NCI-H2196 treated with DMSO at 0.1 percent for 48 hours (cell line): ENCODE measurements at regions not wholly inside any gene's neighbourhood (a gene's known extent, or its start where the extent isn't known, plus 50 kb on each side); places are given as distances from the start of the nearest gene placed in this dataset.

ENCODE experiments used
- DNase-seq: peaks from one replicate; lab custom pipeline; 2025; ENCODE audit not compliant: unreplicated experiment; lab: John Stamatoyannopoulos, UW

- no peak for DNase-seq
Observed at GRCh38 chr3:82311901-82312300, 550.5 kb upstream of the GBE1 start.

- no peak for DNase-seq
Observed at GRCh38 chr3:82308755-82309154, 547.3 kb upstream of the GBE1 start.

- DNase-seq = no peak
Observed at GRCh38 chr3:82306189-82306588, 544.7 kb upstream of the GBE1 start.

GRCh38 chr3:82294609-82295008 is 533.2 kb upstream of the GBE1 start:
- no peak for DNase-seq

GRCh38 chr3:82293867-82294266 is 532.4 kb upstream of the GBE1 start:
- DNase-seq = no peak

GRCh38 chr3:82293435-82293834 is 532.0 kb upstream of the GBE1 start:
- no peak for DNase-seq

- DNase-seq = no peak
Observed at GRCh38 chr3:82287562-82287961, 526.1 kb upstream of the GBE1 start.

- DNase-seq = no peak
Observed at GRCh38 chr3:82281205-82281604, 519.8 kb upstream of the GBE1 start.

- no peak for DNase-seq
Observed at GRCh38 chr3:82276992-82277391, 515.5 kb upstream of the GBE1 start.

- no peak for DNase-seq
Observed at GRCh38 chr3:82274897-82275296, 513.5 kb upstream of the GBE1 start.

- DNase-seq = no peak
Observed at GRCh38 chr3:82265747-82266146, 504.3 kb upstream of the GBE1 start.

GRCh38 chr3:82262193-82262592 is 500.7 kb upstream of the GBE1 start:
- DNase-seq = no peak

GRCh38 chr3:82261637-82262036 is 500.2 kb upstream of the GBE1 start:
- no peak for DNase-seq

- no peak for DNase-seq
Observed at GRCh38 chr3:82261013-82261412, 499.6 kb upstream of the GBE1 start.

GRCh38 chr3:82259994-82260393 is 498.5 kb upstream of the GBE1 start:
- no peak for DNase-seq

- DNase-seq = no peak
Observed at GRCh38 chr3:82240322-82240721, 478.9 kb upstream of the GBE1 start.

- DNase-seq = no peak
Observed at GRCh38 chr3:82236257-82236656, 474.8 kb upstream of the GBE1 start.

- DNase-seq = no peak
Observed at GRCh38 chr3:82229397-82229796, 468.0 kb upstream of the GBE1 start.

GRCh38 chr3:82224661-82225060 is 463.2 kb upstream of the GBE1 start:
- DNase-seq = no peak

- no peak for DNase-seq
Observed at GRCh38 chr3:82222401-82222800, 461.0 kb upstream of the GBE1 start.

GRCh38 chr3:82217571-82217970 is 456.1 kb upstream of the GBE1 start:
- no peak for DNase-seq

- DNase-seq = no peak
Observed at GRCh38 chr3:82208002-82208710, 446.7 kb upstream of the GBE1 start.

- no peak for DNase-seq
Observed at GRCh38 chr3:82202269-82202668, 440.8 kb upstream of the GBE1 start.
